ENCODE measurements at regions not wholly inside any gene's neighbourhood (a gene's known extent, or its start where the extent isn't known, plus 50 kb on each side); places are given as distances from the start of the nearest gene placed in this dataset.

GRCh38 chr6:156197513-156197912 is 579.7 kb upstream of the ARID1B start:
- TF ChIP-seq CTCF (IDR thresholded peaks at IDR 0.05) (no peak), EZH2 (IDR thresholded peaks at IDR 0.05) (no peak)

Data from neural progenitor cell (in vitro differentiated cells).